Pons (tissue), 1 donor: ENCODE measurements at regions not wholly inside any gene's neighbourhood (a gene's known extent, or its start where the extent isn't known, plus 50 kb on each side); places are given as distances from the start of the nearest gene placed in this dataset.

Experiments used
- DNase-seq: peaks from one replicate; pipeline ENCODE4 v3.0.0-alpha.2; 2016; ENCODE audit warnings: low spot score

GRCh38 chr11:71356904-71357303 is 91.3 kb downstream of the DHCR7 start:
- DNase-seq: no peak

- DNase-seq: no peak
Measured at GRCh38 chr11:71356280-71356876, 91.8 kb downstream of the DHCR7 start.

- no peak for DNase-seq
Measured at GRCh38 chr11:71355281-71355680, 92.9 kb downstream of the DHCR7 start.

- DNase-seq: no peak
Measured at GRCh38 chr11:71354394-71355105, 93.6 kb downstream of the DHCR7 start.

GRCh38 chr11:71352748-71353147 is 95.4 kb downstream of the DHCR7 start:
- no peak for DNase-seq

GRCh38 chr11:71352226-71352625 is 96.0 kb downstream of the DHCR7 start:
- no peak for DNase-seq

- no peak for DNase-seq
Measured at GRCh38 chr11:71349627-71350026, 97.2 kb upstream of the SHANK2 start.

- no peak for DNase-seq
Measured at GRCh38 chr11:71343828-71344400, 91.5 kb upstream of the SHANK2 start.

- peak; percentile 6 for DNase-seq
Measured at GRCh38 chr11:71342951-71343827, 90.8 kb upstream of the SHANK2 start.

- no peak for DNase-seq
Measured at GRCh38 chr11:71342116-71342515, 89.7 kb upstream of the SHANK2 start.

- no peak for DNase-seq
Measured at GRCh38 chr11:71341596-71341995, 89.2 kb upstream of the SHANK2 start.

GRCh38 chr11:71341173-71341572 is 88.8 kb upstream of the SHANK2 start:
- DNase-seq: no peak

- DNase-seq: no peak
Measured at GRCh38 chr11:71340086-71340606, 87.8 kb upstream of the SHANK2 start.

- no peak for DNase-seq
Measured at GRCh38 chr11:71339396-71339881, 87.1 kb upstream of the SHANK2 start.

- DNase-seq: no peak
Measured at GRCh38 chr11:71338801-71339395, 86.5 kb upstream of the SHANK2 start.

- DNase-seq: no peak
Measured at GRCh38 chr11:71336996-71337754, 84.8 kb upstream of the SHANK2 start.

- no peak for DNase-seq
Measured at GRCh38 chr11:71336176-71336995, 84.0 kb upstream of the SHANK2 start.

- DNase-seq: no peak
Measured at GRCh38 chr11:71335371-71335770, 83.0 kb upstream of the SHANK2 start.

- DNase-seq: no peak
Measured at GRCh38 chr11:71334191-71334590, 81.8 kb upstream of the SHANK2 start.

GRCh38 chr11:71333473-71333872 is 81.1 kb upstream of the SHANK2 start:
- no peak for DNase-seq
